Activated T-cell treated with anti-CD3 and anti-CD28 coated beads, Interleukin-2, amount 50 U/mL, for 24 hours (primary cell): ENCODE measurements at regions not wholly inside any gene's neighbourhood (a gene's known extent, or its start where the extent isn't known, plus 50 kb on each side); places are given as distances from the start of the nearest gene placed in this dataset.

Experiments used
- DNase-seq: peaks from one replicate; pipeline ENCODE4 v3.0.0-alpha.2; 2020
- H3K27ac Mint-ChIP-seq: 2 replicates; pipeline ENCODE4 v1.8.0; 2020; ENCODE audit warnings: mild to moderate bottlenecking, mixed read lengths
- H3K27me3 Mint-ChIP-seq: 2 replicates; pipeline ENCODE4 v1.8.0; 2020; ENCODE audit warnings: mixed read lengths
- H3K36me3 Mint-ChIP-seq: 2 replicates; pipeline ENCODE4 v1.8.0; 2020; ENCODE audit warnings: low read depth, mixed read lengths
- H3K4me1 Mint-ChIP-seq: 2 replicates; pipeline ENCODE4 v1.8.0; 2020; ENCODE audit warnings: low read depth, mixed read lengths
- H3K4me3 Mint-ChIP-seq: 2 replicates; pipeline ENCODE4 v1.8.0; 2020; ENCODE audit warnings: mild to moderate bottlenecking, moderate library complexity, mixed read lengths
- H3K9me3 Mint-ChIP-seq: 2 replicates; pipeline ENCODE4 v1.8.0; 2020; ENCODE audit warnings: mixed read lengths

- Mint-ChIP-seq H3K27ac (no peak overlapping the region), H3K9me3 (no peaks in the 10 kb centered on the region), H3K36me3 (no peaks in the 10 kb centered on the region), H3K27me3 (no peaks in the 10 kb centered on the region), H3K4me3 (no peak overlapping the region), H3K4me1 (no peaks in the 10 kb centered on the region)
- DNase-seq = no peak
Observed at GRCh38 chr18:45282101-45282812, 333.0 kb upstream of the SLC14A2 start.

GRCh38 chr18:45284174-45284573 lies 331.1 kb upstream of the SLC14A2 start:
- no peaks in the 10 kb centered on the region for H3K36me3 Mint-ChIP-seq
- no peaks in the 10 kb centered on the region for H3K27me3 Mint-ChIP-seq

GRCh38 chr18:45284851-45285250 lies 330.4 kb upstream of the SLC14A2 start:
- DNase-seq = no peak
- Mint-ChIP-seq H3K4me3 (no peak overlapping the region), H3K4me1 (no peaks in the 10 kb centered on the region), H3K27me3 (no peaks in the 10 kb centered on the region), H3K9me3 (no peaks in the 10 kb centered on the region), H3K27ac (no peak overlapping the region), H3K36me3 (no peaks in the 10 kb centered on the region)

More at GRCh38 chr18:45284174-45284573, 331.1 kb upstream of the SLC14A2 start:
- no peaks in the 10 kb centered on the region for H3K9me3 Mint-ChIP-seq
- no peak overlapping the region for H3K27ac Mint-ChIP-seq
- H3K4me3 Mint-ChIP-seq = no peak overlapping the region
- DNase-seq = no peak
- no peaks in the 10 kb centered on the region for H3K4me1 Mint-ChIP-seq

GRCh38 chr18:45285251-45285650 lies 330.0 kb upstream of the SLC14A2 start:
- Mint-ChIP-seq H3K4me1 (no peaks in the 10 kb centered on the region), H3K4me3 (no peak overlapping the region), H3K36me3 (no peaks in the 10 kb centered on the region), H3K27me3 (no peaks in the 10 kb centered on the region), H3K27ac (no peak overlapping the region), H3K9me3 (no peaks in the 10 kb centered on the region)
- DNase-seq = no peak

GRCh38 chr18:45286431-45286830 lies 328.8 kb upstream of the SLC14A2 start:
- no peaks in the 10 kb centered on the region for H3K27me3 Mint-ChIP-seq
- H3K4me3 Mint-ChIP-seq = no peak overlapping the region
- no peak overlapping the region for H3K27ac Mint-ChIP-seq
- no peaks in the 10 kb centered on the region for H3K36me3 Mint-ChIP-seq
- no peaks in the 10 kb centered on the region for H3K9me3 Mint-ChIP-seq
- no peak for DNase-seq
- no peaks in the 10 kb centered on the region for H3K4me1 Mint-ChIP-seq

GRCh38 chr18:45287531-45287930 lies 327.7 kb upstream of the SLC14A2 start:
- no peak for DNase-seq
- Mint-ChIP-seq H3K27ac (no peak overlapping the region), H3K27me3 (no peaks in the 10 kb centered on the region), H3K9me3 (no peaks in the 10 kb centered on the region), H3K4me1 (no peaks in the 10 kb centered on the region), H3K4me3 (no peak overlapping the region), H3K36me3 (no peaks in the 10 kb centered on the region)

- DNase-seq = no peak
- Mint-ChIP-seq H3K4me3 (no peak overlapping the region), H3K9me3 (no peaks in the 10 kb centered on the region), H3K4me1 (no peaks in the 10 kb centered on the region), H3K36me3 (no peaks in the 10 kb centered on the region), H3K27ac (no peak overlapping the region), H3K27me3 (no peaks in the 10 kb centered on the region)
Observed at GRCh38 chr18:45290364-45290763, 324.9 kb upstream of the SLC14A2 start.

- no peak for DNase-seq
- Mint-ChIP-seq H3K4me3 (no peak overlapping the region), H3K9me3 (no peaks in the 10 kb centered on the region), H3K36me3 (no peaks in the 10 kb centered on the region), H3K27ac (no peak overlapping the region), H3K4me1 (no peaks in the 10 kb centered on the region), H3K27me3 (no peaks in the 10 kb centered on the region)
Observed at GRCh38 chr18:45291621-45292615, 323.4 kb upstream of the SLC14A2 start.

GRCh38 chr18:45295388-45295787 lies 319.9 kb upstream of the SLC14A2 start:
- DNase-seq = no peak

GRCh38 chr18:45298986-45299385 lies 316.3 kb upstream of the SLC14A2 start:
- Mint-ChIP-seq H3K9me3 (no peaks in the 10 kb centered on the region), H3K4me1 (no peaks in the 10 kb centered on the region), H3K4me3 (no peak overlapping the region), H3K27me3 (peaks cover 3% of the 10 kb centered on the region), H3K27ac (no peak overlapping the region), H3K36me3 (no peaks in the 10 kb centered on the region)
- no peak for DNase-seq

More at GRCh38 chr18:45295388-45295787, 319.9 kb upstream of the SLC14A2 start:
- Mint-ChIP-seq H3K27me3 (no peaks in the 10 kb centered on the region), H3K4me1 (no peaks in the 10 kb centered on the region), H3K36me3 (no peaks in the 10 kb centered on the region), H3K27ac (no peak overlapping the region), H3K9me3 (no peaks in the 10 kb centered on the region), H3K4me3 (no peak overlapping the region)

GRCh38 chr18:45303026-45303425 lies 312.2 kb upstream of the SLC14A2 start:
- H3K9me3 Mint-ChIP-seq = no peaks in the 10 kb centered on the region
- peaks cover 3% of the 10 kb centered on the region for H3K27me3 Mint-ChIP-seq

GRCh38 chr18:45304558-45304957 lies 310.7 kb upstream of the SLC14A2 start:
- H3K4me1 Mint-ChIP-seq = no peaks in the 10 kb centered on the region

More at GRCh38 chr18:45303026-45303425, 312.2 kb upstream of the SLC14A2 start:
- no peak overlapping the region for H3K4me3 Mint-ChIP-seq
- H3K4me1 Mint-ChIP-seq = no peaks in the 10 kb centered on the region
- DNase-seq = no peak
- H3K27ac Mint-ChIP-seq = no peak overlapping the region
- no peaks in the 10 kb centered on the region for H3K36me3 Mint-ChIP-seq

GRCh38 chr18:45312555-45313126 lies 302.6 kb upstream of the SLC14A2 start:
- Mint-ChIP-seq H3K9me3 (no peaks in the 10 kb centered on the region), H3K36me3 (no peaks in the 10 kb centered on the region), H3K27ac (no peak overlapping the region), H3K4me3 (no peak overlapping the region), H3K4me1 (no peaks in the 10 kb centered on the region), H3K27me3 (peaks cover 3% of the 10 kb centered on the region)
- DNase-seq = no peak

More at GRCh38 chr18:45304558-45304957, 310.7 kb upstream of the SLC14A2 start:
- peaks cover 3% of the 10 kb centered on the region for H3K27me3 Mint-ChIP-seq
- no peak overlapping the region for H3K27ac Mint-ChIP-seq
- no peaks in the 10 kb centered on the region for H3K9me3 Mint-ChIP-seq
- DNase-seq = no peak
- no peak overlapping the region for H3K4me3 Mint-ChIP-seq
- no peaks in the 10 kb centered on the region for H3K36me3 Mint-ChIP-seq

- H3K27me3 Mint-ChIP-seq = peaks cover 3% of the 10 kb centered on the region
- H3K27ac Mint-ChIP-seq = no peak overlapping the region
- no peaks in the 10 kb centered on the region for H3K9me3 Mint-ChIP-seq
- H3K4me3 Mint-ChIP-seq = no peak overlapping the region
- DNase-seq = no peak
- no peaks in the 10 kb centered on the region for H3K4me1 Mint-ChIP-seq
- no peaks in the 10 kb centered on the region for H3K36me3 Mint-ChIP-seq
Observed at GRCh38 chr18:45316127-45316526, 299.1 kb upstream of the SLC14A2 start.
